K562 (cell line): ENCODE measurements at regions not wholly inside any gene's neighbourhood (a gene's known extent, or its start where the extent isn't known, plus 50 kb on each side); places are given as distances from the start of the nearest gene placed in this dataset.

Source experiments
- ATAC-seq: fragments of 200-7000 bp; cut with Tn5 transposase; 3 replicates; pipeline ENCODE4 v1.9.1; 2020; ENCODE audit warnings: moderate library complexity
- BruUV-seq: library from RNA; stranded (reverse); fragments of 400-500 nt; replicated peaks from 2 replicates; lab custom pipeline; 2021; lab: Mats Ljungman, UMichigan
- CTCF ChIA-PET: fragments of 300-600 bp; formaldehyde crosslinking; extraction: SDS; loops from one replicate; lab custom pipeline; 2021; ENCODE audit warnings: low intra/inter-chr PET ratio; lab: Yijun Ruan, JAX
- POLR2A ChIA-PET: fragments of 300-600, 350-650 bp; sonication (Branson Sonifier 250); formaldehyde crosslinking; extraction: SDS; loops from one replicate; lab custom pipeline; 2021; ENCODE audit warnings: antibody characterized with exemption, inconsistent platforms; lab: Yijun Ruan, JAX
- DNase-seq, 4 experiments: peaks; one replicate each; pipeline versions ENCODE4 v3.0.0 to v3.0.0-alpha.2; 2011 to 2018; ENCODE audit warnings: low spot score in 3 of 4, mixed read lengths in 3 of 4; ENCODE audit errors: extremely low read depth in 1 of 4
- FAIRE-seq: peaks from 2 replicates; lab custom pipeline; 2011; peaks lifted over from hg19 to GRCh38; lab: Jason Lieb, UNC
- H2AFZ ChIP-seq: 2 replicates; pipeline ENCODE4 v1.6.0; 2011; ENCODE audit warnings: low read depth, low read length, control low read depth, inconsistent platforms
- H3K27ac ChIP-seq: fragments of 200-600 bp; 3 replicates; pipeline ENCODE4 v1.8.0; 2011; ENCODE audit warnings: low read depth, mild to moderate bottlenecking, control low read depth, inconsistent platforms, low read length, moderate library complexity, mixed read lengths; ENCODE audit errors: extremely low read depth
- H3K27me3 ChIP-seq, 2 experiments: fragments of 300-600 bp in 1 of 2; 2 replicates in 1 of 2; 3 replicates in 1 of 2; pipeline versions ENCODE4 v1.6.0 to v1.8.0; 2011; ENCODE audit warnings: inconsistent platforms in 2 of 2, low read length in 2 of 2, mild to moderate bottlenecking in 1 of 2, mixed read lengths in 1 of 2, moderate library complexity in 1 of 2; ENCODE audit not compliant: control insufficient read depth in 2 of 2, insufficient read depth in 2 of 2
- H3K36me3 ChIP-seq: fragments of 300-600 bp; 3 replicates; pipeline ENCODE4 v1.8.0; 2011; ENCODE audit warnings: mild to moderate bottlenecking, low read length, inconsistent platforms; ENCODE audit not compliant: control insufficient read depth, insufficient read depth
- H3K4me1 ChIP-seq, 2 experiments: fragments of 200-600 bp in 1 of 2; replicated peaks in 1 of 2; 2 replicates in 1 of 2; 3 replicates in 1 of 2; pipeline versions ENCODE4 v1.5.1 to v1.8.0; 2011; ENCODE audit warnings: inconsistent platforms in 2 of 2, low read length in 2 of 2, mild to moderate bottlenecking in 1 of 2, mixed read lengths in 1 of 2, moderate library complexity in 1 of 2; ENCODE audit not compliant: control insufficient read depth in 2 of 2, insufficient read depth in 2 of 2
- H3K4me2 ChIP-seq: 2 replicates; pipeline ENCODE4 v1.6.1; 2011; ENCODE audit warnings: low read length, control low read depth, inconsistent platforms, mixed read lengths; ENCODE audit not compliant: insufficient read depth
- H3K4me3 ChIP-seq: fragments of 200-600 bp; sonication (generic), shearing (Covaris generic); 2 replicates; pipeline ENCODE4 v1.5.1; 2016; ENCODE audit warnings: control low read depth, inconsistent platforms
- H3K79me2 ChIP-seq: fragments of 200-600 bp; 3 replicates; pipeline ENCODE4 v1.8.0; 2011; ENCODE audit warnings: low read length, inconsistent platforms; ENCODE audit not compliant: control insufficient read depth, insufficient read depth
- H3K9ac ChIP-seq, 2 experiments: 2 replicates each; pipeline versions ENCODE4 v1.6.0 to v1.6.1; 2011; ENCODE audit warnings: low read depth in 2 of 2, low read length in 2 of 2, control low read depth in 1 of 2, inconsistent platforms in 1 of 2, mild to moderate bottlenecking in 1 of 2, mixed read lengths in 1 of 2; ENCODE audit not compliant: insufficient read depth in 1 of 2
- H3K9me1 ChIP-seq: one replicate; pipeline ENCODE4 v1.6.0; 2011; ENCODE audit warnings: inconsistent platforms, mild to moderate bottlenecking, low read length, moderate library complexity; ENCODE audit not compliant: control insufficient read depth, insufficient read depth
- H3K9me3 ChIP-seq: replicated peaks from 2 replicates; pipeline ENCODE4 v1.5.1; 2011; ENCODE audit warnings: low read depth, low read length, inconsistent platforms; ENCODE audit not compliant: control insufficient read depth, insufficient read depth
- H4K20me1 ChIP-seq: replicated peaks from 2 replicates; pipeline ENCODE4 v1.6.1; 2011; ENCODE audit warnings: low read length, inconsistent platforms, mixed read lengths; ENCODE audit not compliant: control insufficient read depth, insufficient read depth
- BRF2 ChIP-seq: IDR thresholded peaks from 3 replicates; pipeline ENCODE4 v1.6.1; 2011; ENCODE audit warnings: borderline replicate concordance, mild to moderate bottlenecking; ENCODE audit not compliant: insufficient read length, insufficient read depth
- ETV5 ChIP-seq: sonication (generic); formaldehyde crosslinking; IDR thresholded peaks from 2 replicates; pipeline ENCODE4 v1.4.0; 2020; ENCODE audit warnings: low read depth, mild to moderate bottlenecking, missing genetic modification reagents
- FOXA3 ChIP-seq, 2 experiments: fragments of 450-650 bp in 1 of 2; sonication (generic) in 1 of 2; formaldehyde crosslinking; IDR thresholded peaks in 1 of 2; conservative IDR thresholded peaks in 1 of 2; 2 replicates each; pipeline versions ENCODE4 v1.4.0 to v1.8.0; 2020 to 2022; ENCODE audit warnings: mild to moderate bottlenecking in 2 of 2, missing genetic modification reagents in 1 of 2
- FOXK1 ChIP-seq: sonication (generic); formaldehyde crosslinking; IDR thresholded peaks from 2 replicates; pipeline ENCODE4 v1.8.0; 2022; ENCODE audit warnings: missing genetic modification reagents, mild to moderate bottlenecking, borderline replicate concordance
- JUND ChIP-seq, 2 experiments: IDR thresholded peaks; 2 replicates in 1 of 2; 3 replicates in 1 of 2; pipeline ENCODE4 v1.6.1; 2011; ENCODE audit warnings: borderline replicate concordance in 2 of 2, low read depth in 2 of 2, low read length in 2 of 2, improper control_type of control experiment in 1 of 2, missing biosample characterization in 1 of 2, missing genetic modification characterization in 1 of 2, missing genetic modification reagents in 1 of 2
- NRF1 ChIP-seq, 2 experiments: fragments of 450-650 bp; IDR thresholded peaks in 1 of 2; conservative IDR thresholded peaks in 1 of 2; 2 replicates each; pipeline ENCODE4 v1.6.1; 2014; ENCODE audit warnings: mild to moderate bottlenecking in 2 of 2
- RFX1 ChIP-seq: fragments of 450-650 bp; IDR thresholded peaks from 2 replicates; pipeline ENCODE4 v1.6.1; 2016; ENCODE audit warnings: mild to moderate bottlenecking, moderate library complexity
- TAF15 ChIP-seq: fragments of 200-400 bp; formaldehyde crosslinking; IDR thresholded peaks from 2 replicates; pipeline ENCODE4 v1.6.1; 2017; ENCODE audit warnings: mild to moderate bottlenecking, low read depth, low read length, moderate library complexity
- TFAP4 ChIP-seq: sonication (generic); formaldehyde crosslinking; IDR thresholded peaks from 2 replicates; pipeline ENCODE4 v1.8.0; 2022; ENCODE audit warnings: missing genetic modification reagents, mild to moderate bottlenecking, moderate library complexity, borderline replicate concordance
- ZNF232 ChIP-seq: sonication (generic); formaldehyde crosslinking; IDR thresholded peaks from 2 replicates; pipeline ENCODE4 v1.8.0; 2022; ENCODE audit warnings: mild to moderate bottlenecking, missing genetic modification reagents
- ZNF764 ChIP-seq: fragments of 250-450 bp; sonication (Bioruptor Pico); IDR thresholded peaks from 2 replicates; pipeline ENCODE4 v1.4.0; 2020; ENCODE audit warnings: low read depth, mild to moderate bottlenecking, moderate library complexity
- WGBS: fragments of 100-300 bp; shearing (Covaris generic); methylation state at CpG from one replicate; pipeline ENCODE4 v1.1.6; 2016; ENCODE audit warnings: low coverage, mixed read lengths; ENCODE audit not compliant: insufficient coverage; ENCODE audit errors: missing lambda C conversion rate; 5-methylcytosine and 5-hydroxymethylcytosine counted together
- in situ Hi-C: fragments of 300-500 bp; cut with MboI; formaldehyde crosslinking; loops from 4 replicates; pipeline ENCODE4 v1.15.0; 2018; ENCODE audit warnings: inconsistent platforms, mixed read lengths
- intact Hi-C: fragments of 100-400 bp; cut with micrococcal nuclease; formaldehyde crosslinking; loops from 2 replicates; pipeline ENCODE4 v1.14.2; 2022

- Histone ChIP-seq H4K20me1 (no peaks in the 10 kb centered on the region), H3K4me3 (no peak overlapping the region), H3K36me3 (no peaks in the 10 kb centered on the region), H2AFZ (no peak overlapping the region), H3K27ac (no peak overlapping the region), H3K4me2 (no peak overlapping the region), H3K79me2 (no peaks in the 10 kb centered on the region), H3K9me3 (no peaks in the 10 kb centered on the region), H3K9me1 (no peaks in the 10 kb centered on the region), H3K9ac (no peak overlapping the region), H3K27me3 (no peaks in the 10 kb centered on the region), H3K4me1 (no peaks in the 10 kb centered on the region)
- POLR2A ChIA-PET, result interaction anchor here (0.6 kb wide), 1 partner anchor 1704 kb away, joined by 6 read pairs; no protein-coding TSS in a partner anchor
- ATAC-seq (no peak), FAIRE-seq (no peak), DNase-seq (no peak)
- BruUV-seq, result no TSS peak
- intact Hi-C loops, result no loop called here
- TF ChIP-seq RFX1 (peak; percentile 57), FOXK1 (no peak)
- CTCF ChIA-PET, result no interaction called here
- in situ Hi-C loops, result no loop called here
- 0% methylated on average over 4 of the region's 4 CpGs for WGBS
Observed at GRCh38 chr6:81838031-81838430, 85.5 kb upstream of the TENT5A start.

- H3K9me1 ChIP-seq, result no peaks in the 10 kb centered on the region
- no peaks in the 10 kb centered on the region for H3K9me3 ChIP-seq
- in situ Hi-C loops, result no loop called here
- intact Hi-C loops, result no loop called here
- H3K4me3 ChIP-seq, result no peak overlapping the region
- no peak overlapping the region for H3K9ac ChIP-seq
- no peak for FAIRE-seq
- H3K4me1 ChIP-seq, result no peaks in the 10 kb centered on the region
- CTCF ChIA-PET, result no interaction called here
- 2% methylated on average over 5 of the region's 5 CpGs for WGBS
- ATAC-seq, result no peak
- H3K4me2 ChIP-seq, result no peak overlapping the region
- DNase-seq, result no peak
- H4K20me1 ChIP-seq, result no peaks in the 10 kb centered on the region
- H3K27me3 ChIP-seq, result no peaks in the 10 kb centered on the region
- BruUV-seq, result no TSS peak
- no peaks in the 10 kb centered on the region for H3K36me3 ChIP-seq
- no peaks in the 10 kb centered on the region for H3K79me2 ChIP-seq
- no peak overlapping the region for H3K27ac ChIP-seq
- no peak for TF ChIP-seq TAF15
- no peak for TF ChIP-seq TFAP4 (CRISPR knock-in tag)
- TF ChIP-seq FOXA3 (CRISPR knock-in tag; conservative IDR thresholded peaks at IDR 0.05 in 1 of 2, IDR thresholded peaks at IDR 0.05 in 1 of 2), result no peak
- TF ChIP-seq NRF1 (conservative IDR thresholded peaks at IDR 0.05 in 1 of 2, IDR thresholded peaks at IDR 0.05 in 1 of 2), result no peak
- TF ChIP-seq ETV5 (CRISPR knock-in tag), result no peak
- no peak for TF ChIP-seq BRF2
- no peak for TF ChIP-seq ZNF764 (CRISPR knock-in tag)
- TF ChIP-seq JUND (IDR thresholded peaks at IDR 0.05; ENCODE audit: borderline replicate concordance, low read depth, low read length), result no peak
- TF ChIP-seq JUND (tag; IDR thresholded peaks at IDR 0.05; ENCODE audit: borderline replicate concordance, low read depth, low read length), result 0 out of 3 replicates have a peak, but pooled peaks have one; percentile 17
- no peak for TF ChIP-seq ZNF232 (CRISPR knock-in tag)
- no peak overlapping the region; the same call in 1 of the 2 replicates for H2AFZ ChIP-seq
- POLR2A ChIA-PET, result no interaction called here
Observed at GRCh38 chr6:81834141-81834681, 81.7 kb upstream of the TENT5A start.
